Sigmoid colon (tissue), 6 donors: ENCODE measurements at regions not wholly inside any gene's neighbourhood (a gene's known extent, or its start where the extent isn't known, plus 50 kb on each side); places are given as distances from the start of the nearest gene placed in this dataset.

Experiments
- DNase-seq: peaks from one replicate; pipeline ENCODE4 v3.0.0-alpha.2; 2019
- H3K27ac ChIP-seq, 4 donors: fragments of 200-600 bp; sonication (generic); one replicate each; pipeline ENCODE4 v1.5.1; 2016 to 2019; ENCODE audit warnings: mild to moderate bottlenecking in 1 of 4
- H3K27me3 ChIP-seq, 3 donors: fragments of 200-600 bp; sonication (generic); one replicate each; pipeline ENCODE4 v1.5.1; 2019; ENCODE audit warnings: mild to moderate bottlenecking in 1 of 3
- H3K36me3 ChIP-seq, 4 donors: fragments of 200-600 bp; sonication (generic); one replicate each; pipeline ENCODE4 v1.5.1; 2016 to 2019
- H3K4me1 ChIP-seq, 4 donors: fragments of 200-600 bp; sonication (generic); one replicate each; pipeline ENCODE4 v1.5.1; 2017 to 2019
- H3K4me3 ChIP-seq, 4 donors: fragments of 200-600 bp; sonication (generic); one replicate each; pipeline ENCODE4 v1.5.1; 2017 to 2019; ENCODE audit warnings: mild to moderate bottlenecking in 2 of 4, moderate library complexity in 1 of 4
- H3K9me3 ChIP-seq, 4 donors: fragments of 200-600 bp in 3 of 4; sonication (generic) in 3 of 4; one replicate each; pipeline versions ENCODE4 v1.5.1 to v1.6.1; 2013 to 2019
- EP300 ChIP-seq, 4 donors: sonication (generic); formaldehyde crosslinking; IDR thresholded peaks; one replicate each; pipeline ENCODE4 v1.6.1; 2017; ENCODE audit warnings: antibody characterized with exemption in 4 of 4
- POLR2A ChIP-seq, 2 donors: fragments of 450-650 bp; IDR thresholded peaks; one replicate each; pipeline ENCODE4 v1.6.1; 2016; ENCODE audit warnings: antibody characterized with exemption in 2 of 2, mild to moderate bottlenecking in 2 of 2, moderate library complexity in 2 of 2
- POLR2AphosphoS5 ChIP-seq, 4 donors: sonication (generic); formaldehyde crosslinking; IDR thresholded peaks; one replicate each; pipeline ENCODE4 v1.6.1; 2017; ENCODE audit warnings: antibody characterized with exemption in 4 of 4
- WGBS, 2 donors: extraction: QIAGEN DNeasy Blood & Tissue Kit; methylation state at CpG; one replicate each; pipeline ENCODE4 v1.1.7; 2013; 5-methylcytosine and 5-hydroxymethylcytosine counted together
- intact Hi-C: fragments of 100-400 bp; cut with DNase I; formaldehyde crosslinking; loops from one replicate; pipeline ENCODE4 v1.15.1; 2023
- TF ChIP-seq, protein P1 (sequence below), 4 experiments: fragments of 450-650 bp in 3 of 4; fragments of 200-600 bp in 1 of 4; IDR thresholded peaks; one replicate each; pipeline ENCODE4 v1.5.1; 2016 to 2019; ENCODE audit warnings: antibody characterized with exemption in 4 of 4, mild to moderate bottlenecking in 3 of 4, moderate library complexity in 2 of 4
- donor health status: healthy with polysubstance abuse.
- donor health status: healthy.

DNA sequence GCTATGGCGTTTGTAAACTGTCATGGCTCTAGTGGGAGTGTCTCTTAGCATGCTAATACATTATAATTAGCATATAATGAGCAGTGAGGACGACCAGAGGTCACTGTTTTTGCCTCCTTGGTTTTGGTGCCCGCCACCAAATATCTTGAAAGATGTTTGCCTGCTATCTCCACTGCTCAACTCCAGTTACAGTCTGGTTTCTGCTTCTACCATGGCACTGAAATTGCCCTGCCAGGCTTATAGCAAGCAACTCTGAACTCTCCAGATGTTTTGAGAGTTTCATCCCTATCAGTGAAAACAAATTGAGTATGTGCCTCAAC, 122.1 kb upstream of the SPRY4 start:
- no peak overlapping the region for H3K27ac ChIP-seq
- intact Hi-C loops, result no loop called here
- H3K9me3 ChIP-seq, result no peaks in the 10 kb centered on the region
- TF ChIP-seq POLR2A (IDR thresholded peaks at IDR 0.05) (no peak), POLR2AphosphoS5 (IDR thresholded peaks at IDR 0.05) (no peak), EP300 (IDR thresholded peaks at IDR 0.05) (no peak)
- TF ChIP-seq, protein P1, sequence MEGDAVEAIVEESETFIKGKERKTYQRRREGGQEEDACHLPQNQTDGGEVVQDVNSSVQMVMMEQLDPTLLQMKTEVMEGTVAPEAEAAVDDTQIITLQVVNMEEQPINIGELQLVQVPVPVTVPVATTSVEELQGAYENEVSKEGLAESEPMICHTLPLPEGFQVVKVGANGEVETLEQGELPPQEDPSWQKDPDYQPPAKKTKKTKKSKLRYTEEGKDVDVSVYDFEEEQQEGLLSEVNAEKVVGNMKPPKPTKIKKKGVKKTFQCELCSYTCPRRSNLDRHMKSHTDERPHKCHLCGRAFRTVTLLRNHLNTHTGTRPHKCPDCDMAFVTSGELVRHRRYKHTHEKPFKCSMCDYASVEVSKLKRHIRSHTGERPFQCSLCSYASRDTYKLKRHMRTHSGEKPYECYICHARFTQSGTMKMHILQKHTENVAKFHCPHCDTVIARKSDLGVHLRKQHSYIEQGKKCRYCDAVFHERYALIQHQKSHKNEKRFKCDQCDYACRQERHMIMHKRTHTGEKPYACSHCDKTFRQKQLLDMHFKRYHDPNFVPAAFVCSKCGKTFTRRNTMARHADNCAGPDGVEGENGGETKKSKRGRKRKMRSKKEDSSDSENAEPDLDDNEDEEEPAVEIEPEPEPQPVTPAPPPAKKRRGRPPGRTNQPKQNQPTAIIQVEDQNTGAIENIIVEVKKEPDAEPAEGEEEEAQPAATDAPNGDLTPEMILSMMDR (IDR thresholded peaks at IDR 0.05), result no peak
- H3K36me3 ChIP-seq, result no peaks in the 10 kb centered on the region
- H3K4me3 ChIP-seq, result no peak overlapping the region
- DNase-seq, result no peak
- H3K27me3 ChIP-seq, result no peaks in the 10 kb centered on the region
- H3K4me1 ChIP-seq, result no peaks in the 10 kb centered on the region
- 61 to 67% methylated on average over 3 of the region's 3 CpGs for WGBS, 2 donors

DNA sequence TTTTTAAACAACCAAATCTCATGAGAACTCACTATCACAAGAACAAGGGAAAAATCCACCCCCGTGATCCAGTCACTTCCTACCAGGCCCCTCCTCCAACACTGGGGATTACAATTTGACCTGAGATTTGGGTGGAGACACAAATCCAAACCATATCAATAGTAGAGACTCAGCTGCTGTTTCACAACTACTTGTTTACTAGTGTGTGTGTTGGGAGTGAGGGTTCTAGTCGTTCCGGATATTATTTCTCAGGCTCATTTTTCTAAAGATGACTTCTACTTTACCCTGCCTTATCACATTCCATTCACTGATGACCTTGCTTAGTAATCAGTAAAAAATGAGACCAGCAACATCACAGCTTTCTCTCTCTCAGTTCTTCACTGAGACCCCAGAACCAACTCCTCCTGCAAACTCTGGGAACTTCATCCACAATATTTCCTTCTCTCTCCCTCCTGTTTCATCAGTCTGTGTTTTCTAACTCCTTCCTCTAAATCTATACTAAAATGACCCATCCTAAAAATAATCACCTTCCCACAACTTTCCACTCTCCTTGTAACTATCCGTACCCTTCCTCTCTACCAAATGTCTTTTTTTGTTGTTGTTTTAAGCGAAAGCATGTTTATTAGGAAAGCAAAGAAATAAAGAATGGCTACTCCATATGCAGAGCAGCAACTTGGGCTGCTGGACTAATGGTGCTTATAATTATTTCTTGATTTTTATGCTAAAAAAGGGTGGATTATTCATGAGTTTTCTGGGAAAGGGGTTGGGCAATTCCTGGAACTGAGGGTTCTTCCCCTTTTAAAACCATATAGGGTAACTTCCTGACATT, 121.5 kb upstream of the SPRY4 start:
- TF ChIP-seq POLR2AphosphoS5 (IDR thresholded peaks at IDR 0.05), result no peak
- H3K27ac ChIP-seq, result no peak overlapping the region
- 84 to 89% methylated on average over 5 of the region's 5 CpGs for WGBS, 2 donors

DNA sequence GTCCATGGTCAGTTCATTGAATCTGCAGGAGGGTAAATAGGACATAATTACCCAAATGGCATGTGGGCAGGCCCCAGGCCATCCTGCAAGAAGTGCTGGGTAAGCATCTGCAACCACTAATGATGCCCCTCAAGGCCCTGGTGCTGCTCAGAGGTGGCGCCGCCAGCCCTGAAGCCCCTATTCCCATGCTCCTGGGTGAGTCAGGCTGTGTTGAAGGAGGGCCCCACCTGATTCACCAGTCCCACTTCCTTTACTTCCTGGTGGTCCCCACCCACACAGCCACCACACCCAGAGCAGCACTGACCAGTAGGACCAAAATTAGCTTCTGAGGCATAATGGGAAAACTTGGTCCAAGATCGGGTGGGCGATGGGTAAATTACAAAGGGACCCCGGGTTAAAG, 120.4 kb upstream of the SPRY4 start:
- Histone ChIP-seq H3K36me3 (no peaks in the 10 kb centered on the region), H3K9me3 (no peaks in the 10 kb centered on the region), H3K27me3 (no peaks in the 10 kb centered on the region), H3K4me3 (no peak overlapping the region), H3K27ac (no peak overlapping the region), H3K4me1 (no peaks in the 10 kb centered on the region)
- intact Hi-C loops, result no loop called here
- WGBS, 2 donors, result 94 to 97% methylated on average over 5 of the region's 5 CpGs
- TF ChIP-seq POLR2AphosphoS5 (IDR thresholded peaks at IDR 0.05), result no peak
- TF ChIP-seq, protein P1 (IDR thresholded peaks at IDR 0.05), result no peak
- TF ChIP-seq EP300 (IDR thresholded peaks at IDR 0.05), result no peak
- DNase-seq, result no peak

More for the DNA sequence above, 121.5 kb upstream of the SPRY4 start:
- Histone ChIP-seq H3K27me3 (no peaks in the 10 kb centered on the region), H3K4me3 (no peak overlapping the region), H3K36me3 (no peaks in the 10 kb centered on the region), H3K4me1 (no peaks in the 10 kb centered on the region), H3K9me3 (no peaks in the 10 kb centered on the region)
- intact Hi-C loops, result no loop called here
- no peak for DNase-seq

DNA sequence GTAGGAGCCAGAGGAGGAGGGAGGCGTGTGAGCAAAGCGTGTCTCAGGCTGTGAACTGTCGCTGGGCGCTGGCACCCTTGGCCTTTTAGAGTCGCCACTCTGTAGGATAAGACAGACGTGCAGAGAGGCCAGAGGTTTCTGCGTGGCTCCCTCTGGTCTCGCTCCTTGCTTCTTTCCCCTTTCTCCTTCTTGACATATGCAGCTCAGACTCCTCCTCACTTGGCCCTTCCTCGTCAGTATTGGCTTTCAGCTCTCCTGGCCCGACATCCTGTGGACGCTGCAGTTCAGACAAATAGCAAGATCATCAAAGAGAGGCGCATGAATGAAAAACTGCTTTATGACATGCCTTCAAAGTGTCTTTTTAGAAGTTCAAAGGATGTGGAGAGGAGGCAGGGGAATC, 116.8 kb upstream of the SPRY4 start:
- H3K4me1 ChIP-seq, result no peaks in the 10 kb centered on the region
- no peaks in the 10 kb centered on the region for H3K9me3 ChIP-seq
- peak; percentile 69 for DNase-seq
- TF ChIP-seq POLR2AphosphoS5 (IDR thresholded peaks at IDR 0.05), result no peak
- no peak for TF ChIP-seq POLR2A (IDR thresholded peaks at IDR 0.05)
- no peak for TF ChIP-seq EP300 (IDR thresholded peaks at IDR 0.05)
- TF ChIP-seq, protein P1 (IDR thresholded peaks at IDR 0.05), result no peak
- no peaks in the 10 kb centered on the region for H3K36me3 ChIP-seq
- 40 to 59% methylated on average over 12 of the region's 12 CpGs for WGBS, 2 donors
- no peak overlapping the region for H3K4me3 ChIP-seq
- H3K27me3 ChIP-seq, result no peaks in the 10 kb centered on the region
- intact Hi-C loops, result no loop called here
- H3K27ac ChIP-seq, result peak overlapping the region in 1 of 4 donors; percentile 22

DNA sequence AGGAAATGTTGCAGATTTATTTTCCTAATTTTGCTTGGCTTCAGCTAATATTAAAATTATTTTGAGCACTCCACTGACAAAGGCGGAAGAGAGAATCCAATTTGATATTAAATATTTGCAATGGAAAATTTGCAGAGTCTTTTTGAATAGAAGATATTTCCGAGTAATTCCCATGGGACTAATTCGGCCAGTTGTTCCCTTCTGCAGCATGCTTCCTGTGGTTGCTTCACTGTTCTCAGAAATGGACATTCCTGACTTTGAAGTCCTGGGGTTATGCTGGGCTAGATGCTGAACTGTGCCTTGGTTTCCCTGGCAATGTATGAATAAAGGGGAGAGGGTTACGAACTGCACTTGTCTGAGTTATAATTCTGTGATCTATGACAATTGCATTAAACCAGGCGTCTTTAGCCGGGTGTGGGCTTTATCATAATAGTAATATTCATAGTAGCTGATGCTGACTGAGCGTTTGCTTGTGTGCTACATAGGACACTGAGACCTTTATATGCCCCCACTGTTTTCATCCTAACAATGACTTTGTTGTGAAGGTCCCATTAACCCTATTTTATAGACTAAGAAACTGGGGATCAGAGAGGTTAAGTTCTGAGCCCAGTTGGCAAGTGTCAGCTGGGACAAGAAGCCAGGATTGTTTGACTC, 114.5 kb upstream of the SPRY4 start:
- H3K9me3 ChIP-seq, result no peaks in the 10 kb centered on the region
- WGBS, 2 donors, result 81 to 90% methylated on average over 7 of the region's 7 CpGs
- H3K4me1 ChIP-seq, result no peaks in the 10 kb centered on the region
- no peaks in the 10 kb centered on the region for H3K27me3 ChIP-seq
- H3K27ac ChIP-seq, result peak overlapping the region in 3 of 4 donors; percentile 1 to 42 (median 22)
- H3K36me3 ChIP-seq, result no peaks in the 10 kb centered on the region
- intact Hi-C loops, result no loop called here
- DNase-seq, result no peak
- no peak overlapping the region for H3K4me3 ChIP-seq
- TF ChIP-seq POLR2AphosphoS5 (IDR thresholded peaks at IDR 0.05), result peak in 3 of 4 donors; percentile 17 to 28 (median 23)
- no peak for TF ChIP-seq EP300 (IDR thresholded peaks at IDR 0.05)
- TF ChIP-seq, protein P1 (IDR thresholded peaks at IDR 0.05), result no peak
